ENCODE measurements at regions not wholly inside any gene's neighbourhood (a gene's known extent, or its start where the extent isn't known, plus 50 kb on each side); places are given as distances from the start of the nearest gene placed in this dataset.

GRCh38 chr5:62000646-62001045 lies 305.4 kb upstream of the KIF2A start:
- no peak for TF ChIP-seq CTCF (IDR thresholded peaks at IDR 0.05)
- no peak for TF ChIP-seq POLR2A (IDR thresholded peaks at IDR 0.05)
- no peak for TF ChIP-seq POLR2AphosphoS5 (IDR thresholded peaks at IDR 0.05; ENCODE audit: insufficient read depth in 1 of 2, low read depth in 1 of 2)

Data from vagina (tissue), 2 donors.